Ectodermal cell (in vitro differentiated cells): ENCODE measurements at regions not wholly inside any gene's neighbourhood (a gene's known extent, or its start where the extent isn't known, plus 50 kb on each side); places are given as distances from the start of the nearest gene placed in this dataset.

ENCODE experiments used
- H3K27ac ChIP-seq: 2 replicates; pipeline ENCODE4 v1.7.0; 2013; ENCODE audit warnings: mild to moderate bottlenecking, low read depth, low read length; ENCODE audit not compliant: insufficient read depth, poor library complexity, severe bottlenecking
- H3K27me3 ChIP-seq: 2 replicates; pipeline ENCODE4 v1.7.0; 2013; ENCODE audit warnings: mild to moderate bottlenecking, low read length; ENCODE audit not compliant: insufficient read depth, control insufficient read depth, poor library complexity, severe bottlenecking
- H3K36me3 ChIP-seq: one replicate; pipeline ENCODE4 v1.7.0; 2013; ENCODE audit warnings: low read length; ENCODE audit not compliant: control insufficient read depth, insufficient read depth
- H3K4me1 ChIP-seq: one replicate; pipeline ENCODE4 v1.7.0; 2013; ENCODE audit warnings: low read length; ENCODE audit not compliant: control insufficient read depth, insufficient read depth
- H3K4me3 ChIP-seq: 2 replicates; pipeline ENCODE4 v1.7.0; 2013; ENCODE audit warnings: low read depth, low read length, control low read depth; ENCODE audit not compliant: insufficient read depth
- H3K9me3 ChIP-seq: 2 replicates; pipeline ENCODE4 v1.7.0; 2013; ENCODE audit warnings: mild to moderate bottlenecking, low read length, moderate library complexity; ENCODE audit not compliant: control insufficient read depth
- WGBS, 2 experiments: methylation state at CpG; one replicate each; pipeline ENCODE4 v1.1.7; 2013; ENCODE audit warnings: missing lambda C conversion rate in 2 of 2; 5-methylcytosine and 5-hydroxymethylcytosine counted together

DNA sequence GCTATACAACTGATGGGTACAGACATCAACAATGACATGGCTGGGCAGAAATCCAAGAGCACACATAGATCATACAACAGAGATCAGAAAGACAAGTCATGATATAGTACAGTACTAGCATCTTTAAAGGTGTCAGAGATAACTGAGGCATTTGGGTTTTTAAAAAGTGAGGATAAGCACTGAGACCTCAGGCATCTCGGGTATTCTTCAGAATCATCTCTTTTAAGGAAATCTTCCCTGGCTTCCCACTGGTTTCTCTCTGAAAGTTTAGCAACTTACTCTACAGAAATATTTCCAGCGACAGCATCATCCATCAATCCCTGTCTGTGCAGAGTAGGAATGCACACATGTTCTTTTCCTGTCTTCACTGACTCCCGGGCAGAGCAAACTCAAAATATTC is 93.2 kb upstream of the PARP11 start:
- no peaks in the 10 kb centered on the region for H3K36me3 ChIP-seq
- no peaks in the 10 kb centered on the region for H3K27me3 ChIP-seq
- peaks cover 9% of the 10 kb centered on the region for H3K4me1 ChIP-seq
- WGBS, 2 experiments = 88 to 94% methylated on average over 3 of the region's 3 CpGs
- no peaks in the 10 kb centered on the region for H3K9me3 ChIP-seq
- H3K27ac ChIP-seq = no peak overlapping the region
- no peak overlapping the region for H3K4me3 ChIP-seq

DNA sequence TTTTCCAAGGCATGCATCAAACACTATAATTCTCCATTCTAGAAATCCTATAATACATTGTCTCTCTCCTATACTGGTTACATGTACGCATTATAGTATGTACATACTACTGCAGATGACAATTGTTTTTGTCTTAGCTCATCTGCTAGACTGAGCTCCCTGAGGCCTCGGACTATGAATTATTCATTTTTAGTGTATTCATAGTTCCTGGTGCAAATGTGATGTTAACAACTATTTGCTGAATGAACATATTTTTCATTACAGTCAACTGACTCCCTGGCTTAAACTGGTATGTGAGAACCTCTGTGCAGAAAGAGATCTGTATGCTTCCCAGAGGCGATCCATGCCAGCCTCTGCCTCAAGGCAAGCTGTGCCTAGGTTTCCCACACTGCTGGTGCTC is 91.8 kb upstream of the PARP11 start:
- Histone ChIP-seq H3K4me3 (no peak overlapping the region), H3K27me3 (no peaks in the 10 kb centered on the region), H3K9me3 (no peaks in the 10 kb centered on the region), H3K27ac (no peak overlapping the region), H3K4me1 (peaks cover 9% of the 10 kb centered on the region), H3K36me3 (no peaks in the 10 kb centered on the region)
- WGBS, 2 experiments = 98 to 99% methylated on average over 2 to 3 of the region's 3 CpGs

GRCh38 chr12:3964439-3964838 is 91.2 kb upstream of the PARP11 start:
- Histone ChIP-seq H3K27ac (no peak overlapping the region), H3K4me1 (peaks cover 9% of the 10 kb centered on the region), H3K4me3 (no peak overlapping the region), H3K9me3 (no peaks in the 10 kb centered on the region), H3K27me3 (no peaks in the 10 kb centered on the region), H3K36me3 (no peaks in the 10 kb centered on the region)
- 56 to 62% methylated on average over 9 of the region's 9 CpGs for WGBS, 2 experiments

- Histone ChIP-seq H3K4me3 (no peak overlapping the region), H3K27me3 (no peaks in the 10 kb centered on the region), H3K27ac (no peak overlapping the region), H3K9me3 (no peaks in the 10 kb centered on the region), H3K4me1 (peaks cover 2% of the 10 kb centered on the region), H3K36me3 (no peaks in the 10 kb centered on the region)
- 82 to 83% methylated on average over 7 to 8 of the region's 8 CpGs for WGBS, 2 experiments
These were observed 89.7 kb upstream of the PARP11 start for GRCh38 chr12:3962631-3963483.

- WGBS, 2 experiments = 87 to 93% methylated on average over 9 of the region's 9 CpGs
- H3K27me3 ChIP-seq = no peaks in the 10 kb centered on the region
These were observed 88.4 kb upstream of the PARP11 start for GRCh38 chr12:3961591-3961990.

GRCh38 chr12:3959799-3960560 is 86.8 kb upstream of the PARP11 start:
- Histone ChIP-seq H3K36me3 (no peaks in the 10 kb centered on the region), H3K4me1 (no peaks in the 10 kb centered on the region), H3K4me3 (no peak overlapping the region), H3K9me3 (no peaks in the 10 kb centered on the region), H3K27me3 (no peaks in the 10 kb centered on the region), H3K27ac (no peak overlapping the region)
- 94 to 97% methylated on average over 10 of the region's 10 CpGs for WGBS, 2 experiments

More at GRCh38 chr12:3961591-3961990, 88.4 kb upstream of the PARP11 start:
- H3K36me3 ChIP-seq = no peaks in the 10 kb centered on the region
- H3K4me3 ChIP-seq = no peak overlapping the region
- no peaks in the 10 kb centered on the region for H3K4me1 ChIP-seq
- no peak overlapping the region for H3K27ac ChIP-seq
- H3K9me3 ChIP-seq = no peaks in the 10 kb centered on the region

- Histone ChIP-seq H3K4me3 (no peak overlapping the region), H3K36me3 (no peaks in the 10 kb centered on the region), H3K27ac (no peak overlapping the region), H3K27me3 (no peaks in the 10 kb centered on the region), H3K4me1 (no peaks in the 10 kb centered on the region), H3K9me3 (no peaks in the 10 kb centered on the region)
- 96% methylated on average over 6 of the region's 6 CpGs for WGBS, 2 experiments
These were observed 85.3 kb upstream of the PARP11 start for GRCh38 chr12:3958534-3958933.

DNA sequence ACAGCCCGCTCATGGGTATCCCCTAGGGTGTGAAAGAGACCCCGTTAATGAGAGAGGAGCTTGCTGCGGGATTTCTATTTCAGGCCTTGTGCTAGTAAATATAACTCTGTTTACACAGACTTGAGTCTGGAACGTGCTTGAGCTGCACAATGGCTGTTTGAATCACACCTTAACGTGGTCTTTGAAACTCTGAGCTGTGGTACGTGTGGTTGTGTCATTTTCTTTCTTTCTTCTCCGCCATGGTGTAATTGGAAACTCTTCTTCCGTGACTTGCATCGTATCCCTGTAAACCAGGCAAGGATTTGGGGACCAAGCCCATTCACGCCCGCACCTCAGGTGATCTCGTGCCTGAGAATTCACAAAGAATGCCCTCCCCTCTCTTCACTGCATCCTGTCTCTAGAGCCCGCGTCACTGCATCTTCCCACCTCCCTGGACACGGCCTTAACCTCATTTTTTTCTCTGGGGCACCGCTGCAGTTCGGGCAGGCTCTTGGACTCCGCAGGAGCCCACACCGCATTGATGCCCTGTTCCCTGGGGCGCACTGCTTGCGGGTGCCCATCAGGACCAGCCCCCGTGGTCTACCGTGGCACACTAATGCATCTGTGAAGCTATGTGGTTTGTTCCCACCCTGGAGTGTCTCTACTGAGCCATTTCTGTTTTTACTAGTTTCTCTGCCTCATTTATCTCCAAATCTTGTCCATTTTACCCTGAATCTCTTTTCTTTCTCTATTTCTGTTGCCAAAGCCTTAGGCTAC is 78.4 kb upstream of the PARP11 start:
- Histone ChIP-seq H3K27me3 (no peaks in the 10 kb centered on the region), H3K4me1 (no peaks in the 10 kb centered on the region), H3K27ac (no peak overlapping the region), H3K36me3 (no peaks in the 10 kb centered on the region), H3K9me3 (no peaks in the 10 kb centered on the region), H3K4me3 (no peak overlapping the region)
- WGBS, 2 experiments = 90 to 91% methylated on average over 23 of the region's 23 CpGs

GRCh38 chr12:3950714-3951320 is 77.6 kb upstream of the PARP11 start:
- no peaks in the 10 kb centered on the region for H3K27me3 ChIP-seq
- no peaks in the 10 kb centered on the region for H3K36me3 ChIP-seq
- peaks cover 4% of the 10 kb centered on the region for H3K4me1 ChIP-seq
- no peak overlapping the region for H3K27ac ChIP-seq
- 90 to 91% methylated on average over 7 of the region's 7 CpGs for WGBS, 2 experiments
- no peaks in the 10 kb centered on the region for H3K9me3 ChIP-seq
- H3K4me3 ChIP-seq = no peak overlapping the region
